Keratinocyte (primary cell): ENCODE measurements at regions not wholly inside any gene's neighbourhood (a gene's known extent, or its start where the extent isn't known, plus 50 kb on each side); places are given as distances from the start of the nearest gene placed in this dataset.
A peak's percentile ranks its signal among the peaks of the same experiment; 100 is the strongest.

Experiments
- DNase-seq: peaks from one replicate; pipeline ENCODE4 v3.0.0-alpha.2; 2011; ENCODE audit warnings: low read depth, missing footprints, low spot score
- FAIRE-seq: peaks from 2 replicates; lab custom pipeline; 2011; peaks lifted over from hg19 to GRCh38; lab: Jason Lieb, UNC
- H2AFZ ChIP-seq: 2 replicates; pipeline ENCODE4 v1.6.0; 2012; ENCODE audit warnings: low read length, control low read depth, inconsistent platforms; ENCODE audit not compliant: control insufficient read depth
- H3K27ac ChIP-seq: 2 replicates; pipeline ENCODE4 v1.5.1; 2011; ENCODE audit warnings: low read length; ENCODE audit not compliant: control insufficient read depth, insufficient read depth
- H3K27me3 ChIP-seq: 3 replicates; pipeline ENCODE4 v1.6.0; 2011; ENCODE audit warnings: low read length; ENCODE audit not compliant: control insufficient read depth, insufficient read depth; ENCODE audit errors: extremely low read depth
- H3K36me3 ChIP-seq, 2 experiments: 2 replicates in 1 of 2; 3 replicates in 1 of 2; pipeline ENCODE4 v1.5.1; 2011; ENCODE audit warnings: low read length in 2 of 2, mild to moderate bottlenecking in 1 of 2; ENCODE audit not compliant: control insufficient read depth in 2 of 2, insufficient read depth in 2 of 2; ENCODE audit errors: extremely low read depth in 1 of 2
- H3K4me1 ChIP-seq: 3 replicates; pipeline ENCODE4 v1.5.1; 2011; ENCODE audit warnings: low read length; ENCODE audit not compliant: control insufficient read depth, insufficient read depth; ENCODE audit errors: extremely low read depth
- H3K4me2 ChIP-seq: 3 replicates; pipeline ENCODE4 v1.6.0; 2011; ENCODE audit warnings: low read depth, low read length; ENCODE audit not compliant: control insufficient read depth, insufficient read depth; ENCODE audit errors: extremely low read depth
- H3K4me3 ChIP-seq, 3 experiments: fragments of 200-600 bp in 1 of 3; sonication (generic) in 1 of 3; 2 replicates in 2 of 3; 3 replicates in 1 of 3; pipeline ENCODE4 v1.5.1; 2011 to 2016; ENCODE audit warnings: low read length in 3 of 3, mild to moderate bottlenecking in 3 of 3, control low read depth in 2 of 3, inconsistent platforms in 1 of 3, low read depth in 1 of 3, mixed read lengths in 1 of 3, mixed run types in 1 of 3, moderate library complexity in 1 of 3; ENCODE audit not compliant: control insufficient read depth in 2 of 3, insufficient read depth in 2 of 3; ENCODE audit errors: extremely low read depth in 1 of 3
- H3K79me2 ChIP-seq: 2 replicates; pipeline ENCODE4 v1.6.0; 2012; ENCODE audit warnings: low read length; ENCODE audit not compliant: control insufficient read depth, insufficient read depth
- H3K9ac ChIP-seq: 3 replicates; pipeline ENCODE4 v1.6.0; 2011; ENCODE audit warnings: low read length; ENCODE audit not compliant: control insufficient read depth, insufficient read depth; ENCODE audit errors: extremely low read depth
- H3K9me1 ChIP-seq: 3 replicates; pipeline ENCODE4 v1.6.0; 2011; ENCODE audit warnings: low read length; ENCODE audit not compliant: control insufficient read depth, insufficient read depth; ENCODE audit errors: extremely low read depth
- H3K9me3 ChIP-seq: 2 replicates; pipeline ENCODE4 v1.5.1; 2012; ENCODE audit warnings: low read depth, low read length; ENCODE audit not compliant: control insufficient read depth
- H4K20me1 ChIP-seq: 3 replicates; pipeline ENCODE4 v1.6.0; 2011; ENCODE audit warnings: low read length; ENCODE audit not compliant: control insufficient read depth, insufficient read depth; ENCODE audit errors: extremely low read depth
- EZH2 ChIP-seq: IDR thresholded peaks from one replicate; pipeline ENCODE4 v1.6.1; 2012; ENCODE audit warnings: inconsistent platforms, mild to moderate bottlenecking, low read length, moderate library complexity
- dilution Hi-C: fragments of 300-500 bp; cut with MboI; formaldehyde crosslinking; loops from one replicate; pipeline ENCODE4 v1.7.0; 2020; ENCODE audit warnings: low sequenced_read_pairs; ENCODE audit not compliant: extremely low pct_ligation_motif_present
- TF ChIP-seq, protein P1 (sequence below), 3 experiments: IDR thresholded peaks in 1 of 3; conservative IDR thresholded peaks in 1 of 3; optimal IDR thresholded peaks in 1 of 3; 2 replicates in 2 of 3; 3 replicates in 1 of 3; pipeline versions ENCODE3 to v1.5.1; 2011; ENCODE audit warnings: low read length in 3 of 3, mild to moderate bottlenecking in 3 of 3, moderate library complexity in 2 of 3, control low read depth in 1 of 3, inconsistent platforms in 1 of 3; ENCODE audit not compliant: insufficient read depth in 2 of 3; ENCODE audit errors: extremely low read depth in 1 of 3

DNA sequence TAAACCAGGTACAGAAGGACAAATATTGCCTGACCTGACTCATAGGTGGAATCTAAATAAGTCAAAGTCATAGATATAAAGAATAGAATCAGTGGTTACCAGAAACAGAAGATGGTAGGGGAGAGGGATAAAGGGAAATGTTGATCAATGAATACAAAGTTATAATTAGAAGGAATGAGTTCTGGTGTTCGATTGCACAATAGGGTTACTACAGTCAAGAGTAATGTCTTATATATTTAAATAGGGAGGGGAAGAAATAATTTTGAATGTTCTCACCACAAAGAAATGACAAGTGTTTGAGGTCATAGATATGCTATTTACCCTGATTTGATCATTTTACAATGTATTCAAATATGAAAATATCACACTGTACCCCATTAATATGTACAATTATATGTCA lies 1541.2 kb downstream of the SLITRK1 start:
- Histone ChIP-seq H3K79me2 (no peaks in the 10 kb centered on the region), H3K4me1 (no peaks in the 10 kb centered on the region), H3K4me3 (no peak overlapping the region), H3K27ac (no peak overlapping the region), H3K27me3 (no peaks in the 10 kb centered on the region), H3K4me2 (no peak overlapping the region), H3K36me3 (no peaks in the 10 kb centered on the region), H4K20me1 (no peaks in the 10 kb centered on the region), H3K9me3 (no peaks in the 10 kb centered on the region), H3K9ac (no peak overlapping the region), H3K9me1 (no peaks in the 10 kb centered on the region), H2AFZ (no peak overlapping the region)
- DNase-seq (no peak), FAIRE-seq (no peak)
- dilution Hi-C loops: no loop called here
- TF ChIP-seq, protein P1, sequence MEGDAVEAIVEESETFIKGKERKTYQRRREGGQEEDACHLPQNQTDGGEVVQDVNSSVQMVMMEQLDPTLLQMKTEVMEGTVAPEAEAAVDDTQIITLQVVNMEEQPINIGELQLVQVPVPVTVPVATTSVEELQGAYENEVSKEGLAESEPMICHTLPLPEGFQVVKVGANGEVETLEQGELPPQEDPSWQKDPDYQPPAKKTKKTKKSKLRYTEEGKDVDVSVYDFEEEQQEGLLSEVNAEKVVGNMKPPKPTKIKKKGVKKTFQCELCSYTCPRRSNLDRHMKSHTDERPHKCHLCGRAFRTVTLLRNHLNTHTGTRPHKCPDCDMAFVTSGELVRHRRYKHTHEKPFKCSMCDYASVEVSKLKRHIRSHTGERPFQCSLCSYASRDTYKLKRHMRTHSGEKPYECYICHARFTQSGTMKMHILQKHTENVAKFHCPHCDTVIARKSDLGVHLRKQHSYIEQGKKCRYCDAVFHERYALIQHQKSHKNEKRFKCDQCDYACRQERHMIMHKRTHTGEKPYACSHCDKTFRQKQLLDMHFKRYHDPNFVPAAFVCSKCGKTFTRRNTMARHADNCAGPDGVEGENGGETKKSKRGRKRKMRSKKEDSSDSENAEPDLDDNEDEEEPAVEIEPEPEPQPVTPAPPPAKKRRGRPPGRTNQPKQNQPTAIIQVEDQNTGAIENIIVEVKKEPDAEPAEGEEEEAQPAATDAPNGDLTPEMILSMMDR (optimal IDR thresholded peaks at IDR 0.05 in 1 of 3, IDR thresholded peaks at IDR 0.05 in 1 of 3, conservative IDR thresholded peaks at IDR 0.05 in 1 of 3; ENCODE audit: extremely low read depth in 1 of 3, insufficient read depth in 2 of 3, low read length in 3 of 3): no peak
- no peak for TF ChIP-seq EZH2

DNA sequence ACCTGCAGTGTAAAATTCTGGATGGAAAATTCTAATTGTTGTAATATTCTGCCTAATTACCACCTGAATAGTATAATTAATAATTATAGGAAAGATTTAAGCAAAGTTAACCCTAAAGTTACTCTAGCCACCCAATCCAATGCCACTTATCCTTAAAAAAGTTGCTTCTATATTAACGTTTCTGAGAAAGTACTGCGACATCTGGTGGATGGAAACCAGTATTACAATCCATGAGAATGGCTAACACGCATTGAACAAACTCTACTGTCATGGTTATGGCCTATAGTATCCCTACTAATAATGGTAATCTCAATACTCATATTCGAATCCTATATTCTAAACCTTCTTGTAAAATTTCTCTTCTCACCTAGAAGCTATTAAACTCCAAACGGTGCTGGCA lies 1551.8 kb downstream of the SLITRK1 start:
- no peaks in the 10 kb centered on the region for H3K79me2 ChIP-seq
- no peaks in the 10 kb centered on the region for H3K9me3 ChIP-seq
- no peak for FAIRE-seq
- H3K4me2 ChIP-seq: no peak overlapping the region
- H3K4me1 ChIP-seq: no peaks in the 10 kb centered on the region
- no peak for TF ChIP-seq EZH2
- TF ChIP-seq, protein P1 (optimal IDR thresholded peaks at IDR 0.05 in 1 of 3, IDR thresholded peaks at IDR 0.05 in 1 of 3, conservative IDR thresholded peaks at IDR 0.05 in 1 of 3; ENCODE audit: extremely low read depth in 1 of 3, insufficient read depth in 2 of 3, low read length in 3 of 3): peak in 1 of 3 experiments; percentile 32
- H3K9me1 ChIP-seq: no peaks in the 10 kb centered on the region
- H3K27ac ChIP-seq: no peak overlapping the region
- H3K4me3 ChIP-seq: no peak overlapping the region
- dilution Hi-C loops: no loop called here
- no peak for DNase-seq
- H3K9ac ChIP-seq: no peak overlapping the region
- no peak overlapping the region for H2AFZ ChIP-seq
- H4K20me1 ChIP-seq: no peaks in the 10 kb centered on the region
- H3K36me3 ChIP-seq: no peaks in the 10 kb centered on the region
- H3K27me3 ChIP-seq: no peaks in the 10 kb centered on the region
